AG08396 (cell line): ENCODE measurements at regions not wholly inside any gene's neighbourhood (a gene's known extent, or its start where the extent isn't known, plus 50 kb on each side); places are given as distances from the start of the nearest gene placed in this dataset.

Experiments used
- DNase-seq: peaks from one replicate; pipeline ENCODE4 v3.0.0; 2012; ENCODE audit warnings: low spot score, mixed read lengths

DNA sequence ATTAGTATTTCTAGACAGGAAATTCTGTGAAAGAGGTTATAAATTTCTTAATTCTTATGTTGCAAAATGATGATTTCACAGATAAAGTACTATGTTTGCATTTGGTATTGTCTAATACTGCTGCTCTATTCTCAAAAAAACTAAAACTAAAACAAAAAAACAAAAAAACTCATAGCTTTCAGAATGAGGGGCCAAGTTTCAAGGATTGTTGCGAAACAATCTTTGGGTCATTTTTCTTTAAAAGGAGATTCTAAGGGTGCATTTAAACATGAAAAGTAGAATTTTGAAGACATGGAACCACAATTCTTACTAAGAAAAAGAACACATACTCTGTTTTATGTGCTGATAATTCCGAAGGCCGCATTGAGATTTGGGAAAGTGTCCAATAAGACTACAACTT is 645.1 kb downstream of the ADGRL2 start:
- no peak for DNase-seq

DNA sequence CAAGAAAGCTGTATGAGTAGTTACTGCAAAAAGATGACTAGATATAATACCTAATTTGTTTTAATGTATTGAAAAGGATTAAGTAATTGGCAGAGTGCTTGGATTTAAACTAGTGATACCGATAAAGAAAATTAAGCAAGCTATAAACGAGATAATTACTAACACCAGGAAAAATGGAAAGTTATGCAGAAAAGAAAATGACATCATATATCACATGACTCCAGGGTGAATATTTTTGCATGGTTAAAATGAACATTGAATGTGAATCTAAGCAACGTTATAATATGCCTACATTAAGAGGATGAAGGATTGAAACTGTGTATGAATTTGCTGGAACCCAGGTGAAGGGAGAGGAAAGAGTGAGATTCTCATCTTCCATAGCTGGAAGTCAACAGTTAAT is 644.4 kb downstream of the ADGRL2 start:
- DNase-seq: no peak

DNA sequence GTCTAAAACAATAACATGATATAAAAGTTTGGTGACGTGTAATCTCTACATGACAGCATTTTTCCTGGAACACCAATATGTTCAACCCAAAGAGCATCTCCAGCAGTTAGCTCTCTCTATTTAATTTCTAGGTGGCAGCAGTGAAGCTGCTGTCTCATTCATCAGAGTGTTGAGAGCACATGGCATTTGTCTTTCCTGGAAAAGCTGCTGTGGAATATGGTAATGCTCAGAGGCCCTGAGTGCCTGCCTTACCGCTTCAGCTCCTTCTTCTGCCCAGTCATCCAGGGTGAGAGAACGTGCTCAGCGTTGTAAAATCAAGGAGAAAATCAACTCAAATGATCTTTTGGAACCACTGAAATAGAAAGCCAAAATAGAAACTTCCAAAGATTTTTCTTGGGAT is 640.7 kb downstream of the ADGRL2 start:
- no peak for DNase-seq

DNA sequence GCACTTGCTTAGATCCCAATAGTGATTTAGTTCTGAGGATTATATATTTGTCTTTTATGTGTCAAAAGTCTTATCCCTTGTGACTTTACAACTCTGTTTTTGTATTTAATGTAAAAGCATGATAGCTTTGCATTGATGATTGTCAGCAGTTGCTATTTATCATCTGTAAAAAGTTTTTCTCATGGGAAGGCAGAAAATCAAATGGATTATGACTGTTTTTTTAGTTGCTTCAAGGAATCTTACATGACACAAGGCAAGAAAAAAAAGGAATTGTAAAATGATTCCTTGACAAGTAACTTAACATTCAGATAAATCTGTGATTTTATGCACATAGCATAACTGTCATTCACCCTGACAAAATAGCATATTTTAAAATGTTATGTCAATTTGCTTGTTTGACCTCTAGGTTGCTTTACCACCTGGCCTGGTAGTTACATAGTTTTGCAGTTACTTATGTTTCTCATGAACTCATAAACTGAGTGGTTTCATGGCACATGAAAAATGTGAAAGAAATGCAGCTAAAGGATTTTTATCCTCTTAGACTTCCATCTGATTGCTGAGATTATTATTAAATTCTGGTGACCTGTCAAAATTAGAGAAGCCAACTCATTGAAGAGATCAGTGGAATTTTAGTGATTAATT is 622.6 kb downstream of the ADGRL2 start:
- no peak for DNase-seq

DNA sequence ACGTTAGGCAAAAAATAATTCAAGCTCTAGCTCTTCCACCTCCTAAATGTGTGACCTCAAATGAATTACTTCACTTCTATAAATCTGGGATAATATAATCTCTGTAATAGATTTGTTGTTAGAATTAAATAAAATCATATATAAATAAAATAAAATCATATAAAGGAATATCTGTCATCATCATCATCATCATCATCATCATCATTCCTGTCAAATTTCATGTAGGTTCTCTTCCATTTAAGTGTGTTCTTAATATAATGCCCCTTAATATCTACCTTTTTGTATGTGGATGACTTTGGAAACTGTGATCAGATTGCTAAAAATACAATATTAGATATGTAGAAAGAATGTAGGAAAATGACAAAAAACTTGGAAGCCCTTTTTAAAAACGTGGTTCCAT is 621.0 kb downstream of the ADGRL2 start:
- no peak for DNase-seq

DNA sequence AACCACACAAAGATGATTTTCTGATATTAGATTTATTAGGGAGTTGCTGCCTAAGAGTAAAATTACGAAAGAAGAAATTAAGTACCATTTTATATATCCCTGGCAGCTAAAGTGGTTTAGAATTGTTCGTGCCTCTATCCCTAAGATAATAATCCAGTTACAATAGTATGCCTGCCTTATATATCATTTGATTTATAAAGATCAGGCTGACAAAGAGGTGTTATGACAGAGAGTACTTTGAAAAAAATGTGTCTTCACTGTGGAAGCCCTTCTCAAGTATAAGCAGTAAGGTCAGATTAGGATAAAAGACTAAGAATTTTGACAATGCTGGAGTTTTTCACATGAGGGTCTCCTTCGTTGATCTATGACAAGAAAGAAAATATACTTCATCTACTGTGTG is 619.9 kb downstream of the ADGRL2 start:
- DNase-seq: no peak

DNA sequence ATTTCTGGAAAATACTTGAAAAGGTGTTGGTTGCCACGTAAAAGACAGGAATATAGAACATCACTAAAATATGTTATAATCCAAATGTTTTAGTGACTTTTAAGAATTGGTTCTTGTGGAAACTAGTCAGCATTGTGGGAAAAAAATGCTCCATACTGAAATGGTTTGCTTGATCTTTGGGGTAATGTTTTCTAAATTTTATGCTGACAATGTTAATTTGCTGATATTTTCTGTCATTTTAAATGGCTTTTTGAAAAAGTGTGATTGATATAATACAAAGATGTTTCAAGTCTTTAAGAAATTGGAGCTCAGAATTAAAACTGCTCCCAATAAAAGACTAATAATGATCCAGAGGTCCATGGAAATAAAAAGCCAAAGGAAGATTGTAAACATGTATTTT is 610.9 kb downstream of the ADGRL2 start:
- no peak for DNase-seq

DNA sequence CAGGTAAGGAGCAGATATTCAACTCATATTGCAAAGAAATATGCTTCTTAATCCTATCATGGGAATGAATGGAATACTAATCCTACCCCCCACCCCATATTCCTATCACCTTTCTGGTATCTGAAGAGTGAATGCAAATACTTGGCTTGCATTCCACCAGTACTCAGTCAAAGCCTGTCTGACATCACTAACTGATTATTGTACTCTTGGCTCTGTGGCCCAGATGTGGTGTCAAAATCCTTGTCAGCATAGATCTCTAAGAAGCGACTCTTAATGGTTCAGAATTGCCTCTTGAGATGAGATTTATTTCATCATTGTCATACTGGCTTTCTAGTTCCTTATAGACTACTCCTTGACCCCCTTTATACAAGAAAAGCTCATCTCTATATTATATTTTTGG is 604.6 kb downstream of the ADGRL2 start:
- no peak for DNase-seq

DNA sequence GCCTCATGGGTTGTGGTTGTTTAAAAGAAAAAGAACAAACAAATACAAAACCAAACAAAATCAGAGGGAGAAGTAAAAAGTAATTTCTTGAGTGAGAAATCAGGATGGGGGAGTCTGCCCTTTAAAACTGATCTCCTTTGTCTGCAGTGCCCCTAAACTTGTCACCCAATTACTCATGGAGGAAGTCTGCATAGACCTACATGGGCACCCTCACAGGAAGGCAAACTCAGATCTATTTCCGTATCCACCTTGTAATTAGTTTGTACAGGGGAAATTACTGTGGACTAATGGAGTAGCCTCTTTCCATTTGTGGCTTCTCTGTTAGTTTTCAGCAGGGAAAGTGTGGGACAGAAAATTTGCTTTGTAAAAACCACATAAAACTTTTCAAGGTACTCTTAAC is 600.4 kb downstream of the ADGRL2 start:
- no peak for DNase-seq

DNA sequence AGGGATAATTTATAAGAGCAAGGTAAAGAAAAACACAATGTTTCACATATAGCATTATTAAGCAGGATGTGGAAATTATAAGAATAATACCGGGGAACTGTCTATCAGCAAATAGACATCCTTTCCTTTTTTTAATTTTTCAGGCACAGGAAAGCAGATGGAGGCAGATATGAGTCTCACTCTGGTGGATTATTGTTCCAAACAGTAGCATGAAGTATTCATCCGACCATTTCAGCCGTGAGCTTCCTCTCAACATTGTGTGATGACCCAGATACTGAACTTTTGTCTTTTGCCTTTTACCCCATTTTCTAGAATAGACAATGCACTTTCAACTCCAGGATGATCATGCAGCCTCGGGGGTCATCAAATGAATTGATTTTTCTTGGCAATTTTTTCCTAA is 599.8 kb downstream of the ADGRL2 start:
- DNase-seq: no peak

DNA sequence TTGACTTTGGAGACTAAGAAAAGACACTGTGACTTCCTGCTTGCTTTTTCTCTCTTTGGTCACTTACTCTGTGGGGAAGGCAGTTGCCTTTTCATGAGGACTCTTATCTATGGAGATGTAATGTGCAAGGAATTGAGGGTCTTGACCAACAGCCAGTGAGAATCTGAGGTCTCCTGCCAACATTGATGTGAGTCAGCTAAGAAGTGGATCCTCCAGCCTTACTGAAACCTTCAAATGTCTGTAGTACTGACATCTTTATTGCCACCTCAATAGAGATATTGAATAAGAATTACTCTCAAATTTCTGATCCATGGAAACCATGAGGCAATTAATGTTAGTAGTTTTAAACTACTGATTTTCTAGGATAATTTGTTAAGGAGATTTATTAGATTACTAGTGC is 598.4 kb downstream of the ADGRL2 start:
- no peak for DNase-seq

DNA sequence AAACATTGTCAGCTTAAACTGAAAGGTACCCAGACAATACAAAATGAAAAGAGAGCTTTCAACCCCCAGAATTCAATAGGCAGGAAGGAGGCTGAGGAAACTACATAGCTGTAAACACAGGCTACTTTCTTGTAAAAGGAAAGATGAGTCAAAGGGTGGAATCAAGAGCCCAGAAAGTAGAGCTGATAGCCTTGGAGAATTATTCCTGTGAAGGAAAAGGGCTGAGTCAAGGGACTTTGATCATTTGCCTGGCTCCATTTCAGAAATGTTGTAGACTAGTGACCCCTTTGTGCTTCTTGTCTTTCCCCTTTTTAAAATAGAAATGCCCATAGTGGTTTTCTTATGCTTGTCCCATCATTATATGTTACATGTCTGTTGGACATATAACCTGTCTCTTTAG is 597.6 kb downstream of the ADGRL2 start:
- no peak for DNase-seq

DNA sequence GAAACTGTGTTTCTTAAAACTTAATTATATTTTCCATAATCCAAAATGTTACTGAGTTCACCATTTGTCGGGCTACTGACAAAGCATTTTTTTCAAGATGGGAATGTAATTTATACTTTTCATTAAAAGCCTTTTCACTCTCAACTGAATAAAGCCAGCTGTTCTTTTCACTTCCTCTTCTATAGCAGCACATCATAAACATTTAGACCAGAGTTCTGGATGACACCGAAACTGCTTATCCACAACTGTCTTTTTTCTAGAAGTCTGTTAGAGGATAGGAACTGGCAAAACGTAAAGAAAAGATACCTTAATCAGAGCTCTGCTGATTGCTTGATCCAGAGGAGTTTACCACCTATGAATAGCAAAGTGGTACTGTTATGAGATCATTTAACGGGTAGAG is 594.7 kb downstream of the ADGRL2 start:
- no peak for DNase-seq

DNA sequence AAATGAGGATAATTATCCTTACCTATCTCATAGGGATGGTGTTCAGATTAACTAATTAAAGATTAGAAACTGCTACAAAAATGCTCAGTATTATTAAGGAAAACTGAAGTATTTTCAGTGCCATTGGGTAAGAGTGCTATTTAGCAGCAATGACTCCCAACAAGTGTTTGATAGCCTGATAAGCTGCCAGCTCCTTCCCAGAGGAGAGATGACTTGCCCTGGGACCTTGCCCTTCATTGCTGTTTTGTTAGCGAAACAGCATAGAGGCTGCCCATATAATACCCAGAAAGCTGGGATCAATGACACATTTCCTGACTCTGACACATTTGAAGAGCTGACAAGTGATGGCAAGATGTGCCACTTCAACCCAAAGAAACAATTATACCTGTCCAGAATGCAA is 592.2 kb downstream of the ADGRL2 start:
- no peak for DNase-seq

DNA sequence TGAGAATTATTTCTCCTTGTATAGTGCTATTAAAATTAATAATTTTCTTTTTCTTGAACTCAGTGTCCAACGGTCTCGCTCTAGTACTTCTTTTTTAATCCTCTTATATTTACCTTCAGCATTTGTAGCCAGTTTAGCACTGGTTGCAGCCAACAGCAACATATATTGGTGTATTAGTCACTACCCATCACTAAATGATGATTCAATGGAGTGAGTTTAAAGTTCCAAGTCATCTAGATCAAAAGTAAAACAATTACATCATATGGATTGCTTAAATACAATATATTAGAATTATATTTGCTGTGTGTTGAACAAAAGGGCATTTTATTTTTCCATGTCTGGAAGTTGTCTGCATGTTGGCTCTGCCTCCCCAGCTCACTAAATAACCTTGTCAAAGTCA is 591.8 kb downstream of the ADGRL2 start:
- no peak for DNase-seq

DNA sequence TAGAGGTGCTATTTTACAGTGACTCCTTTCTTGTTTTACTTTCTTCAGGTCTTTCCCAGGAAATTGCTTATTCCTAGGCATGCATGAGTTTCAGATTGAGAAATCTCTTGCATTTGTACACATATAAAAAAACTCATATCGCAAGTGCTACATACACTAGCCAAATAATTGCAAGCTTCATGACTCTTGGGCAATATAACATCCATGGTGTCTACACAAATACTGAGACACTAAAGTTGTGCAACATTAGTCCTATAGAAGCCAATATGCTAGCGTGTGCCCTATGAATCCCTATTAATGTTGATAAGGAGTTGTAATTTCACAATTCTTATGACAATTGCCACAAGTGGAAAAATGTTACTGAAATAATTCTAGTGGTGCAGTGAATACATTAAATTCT is 591.0 kb downstream of the ADGRL2 start:
- no peak for DNase-seq

DNA sequence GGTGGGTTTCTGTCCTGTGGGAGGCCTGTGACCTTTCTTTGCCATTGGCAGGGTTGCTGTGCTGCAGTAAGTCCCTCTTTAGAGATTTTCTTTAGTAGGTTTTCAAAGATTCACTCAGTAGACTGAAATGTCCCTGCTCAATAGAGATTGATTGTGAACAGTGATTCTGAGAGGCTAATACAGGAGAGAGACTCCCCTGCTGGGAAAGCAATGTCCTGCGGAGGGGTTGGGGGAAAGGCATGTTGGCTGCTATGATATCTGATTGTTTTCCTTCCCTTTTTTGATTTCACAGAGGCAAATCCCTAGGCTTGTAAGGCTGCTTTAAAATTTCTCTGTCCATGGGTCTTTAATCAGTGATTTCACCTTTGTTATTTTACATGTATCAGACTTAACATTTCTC is 589.9 kb downstream of the ADGRL2 start:
- DNase-seq: no peak

DNA sequence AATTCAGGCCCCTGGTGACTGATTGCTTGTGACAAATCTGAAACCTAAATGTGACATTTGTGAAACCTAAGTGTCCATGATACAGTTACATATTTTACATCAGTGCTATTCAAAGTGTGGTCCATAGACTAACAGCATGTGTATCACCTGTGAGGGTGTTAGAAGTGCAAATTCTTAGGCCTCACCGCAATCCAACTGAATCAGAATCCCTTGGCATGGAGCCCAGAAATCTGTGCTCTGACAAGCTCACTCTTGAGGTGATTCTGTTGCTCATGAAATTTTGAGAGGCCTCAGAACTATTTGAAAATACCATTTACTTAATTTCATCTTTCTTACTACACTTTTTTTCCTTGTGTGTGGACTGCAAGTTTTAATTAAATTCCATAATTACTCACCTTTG is 587.9 kb downstream of the ADGRL2 start:
- DNase-seq: no peak

DNA sequence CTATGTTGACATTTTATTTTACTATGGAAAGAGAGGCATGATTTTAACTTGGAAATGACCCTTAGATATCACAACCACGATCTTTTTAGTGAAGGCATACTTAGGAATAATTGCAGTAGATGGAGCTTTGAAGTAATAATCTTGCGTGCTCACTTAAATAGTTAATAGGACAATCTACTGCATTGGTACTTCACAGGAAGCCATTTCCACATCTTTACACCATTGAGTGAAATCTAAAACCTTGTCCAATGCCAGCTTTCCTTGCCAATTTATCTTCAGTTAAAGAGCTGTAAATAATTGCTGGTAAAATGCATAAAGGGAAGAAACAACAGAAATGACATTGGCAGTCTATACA is 586.3 kb downstream of the ADGRL2 start:
- no peak for DNase-seq

DNA sequence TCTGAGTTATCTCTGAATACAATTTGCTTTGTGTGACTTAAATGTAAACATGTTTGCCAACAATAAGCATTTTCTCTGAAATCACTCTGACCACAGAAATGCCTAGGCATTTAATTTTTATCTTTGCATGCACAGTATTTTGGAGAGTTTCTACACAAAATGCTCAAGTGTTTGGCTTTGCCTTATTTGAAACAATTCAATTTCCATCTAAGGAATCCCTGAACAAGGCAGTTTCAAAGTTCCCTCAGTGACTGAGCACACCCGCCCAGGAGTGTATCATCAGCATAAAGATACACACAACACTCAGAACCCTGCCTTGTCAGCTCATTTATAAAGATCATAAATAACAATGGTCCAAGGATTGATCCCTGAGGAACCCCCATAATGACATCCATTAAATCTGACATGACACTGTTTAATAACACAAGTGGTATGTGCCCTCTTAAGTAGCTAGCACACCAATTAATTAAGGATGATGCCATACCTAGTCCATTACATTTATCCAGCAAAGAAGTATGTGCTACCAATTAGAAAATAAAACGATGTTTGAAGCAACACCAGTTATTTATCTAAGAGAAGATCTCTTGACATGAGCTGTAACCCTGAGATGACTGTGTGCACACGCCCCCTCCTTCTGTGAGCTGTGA is 585.8 kb downstream of the ADGRL2 start:
- no peak for DNase-seq

DNA sequence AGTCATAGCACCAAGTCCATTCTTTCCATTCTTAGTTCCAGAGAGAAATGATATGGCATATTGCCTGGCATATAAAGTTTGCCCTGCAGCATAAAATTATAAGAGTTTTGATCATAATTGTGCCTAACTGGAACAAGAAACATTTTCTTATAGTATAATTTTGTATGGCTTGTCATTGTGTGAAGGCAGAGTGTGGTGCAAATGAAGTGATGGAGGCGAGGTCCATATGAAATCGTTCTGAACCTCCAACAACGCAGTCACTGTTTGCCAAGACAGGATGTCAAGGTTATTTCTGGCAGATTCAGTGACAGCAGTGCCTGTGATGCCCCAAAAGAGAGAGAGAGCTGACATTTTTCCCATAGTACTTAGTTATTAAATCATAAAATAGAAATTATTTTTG is 584.0 kb downstream of the ADGRL2 start:
- no peak for DNase-seq

DNA sequence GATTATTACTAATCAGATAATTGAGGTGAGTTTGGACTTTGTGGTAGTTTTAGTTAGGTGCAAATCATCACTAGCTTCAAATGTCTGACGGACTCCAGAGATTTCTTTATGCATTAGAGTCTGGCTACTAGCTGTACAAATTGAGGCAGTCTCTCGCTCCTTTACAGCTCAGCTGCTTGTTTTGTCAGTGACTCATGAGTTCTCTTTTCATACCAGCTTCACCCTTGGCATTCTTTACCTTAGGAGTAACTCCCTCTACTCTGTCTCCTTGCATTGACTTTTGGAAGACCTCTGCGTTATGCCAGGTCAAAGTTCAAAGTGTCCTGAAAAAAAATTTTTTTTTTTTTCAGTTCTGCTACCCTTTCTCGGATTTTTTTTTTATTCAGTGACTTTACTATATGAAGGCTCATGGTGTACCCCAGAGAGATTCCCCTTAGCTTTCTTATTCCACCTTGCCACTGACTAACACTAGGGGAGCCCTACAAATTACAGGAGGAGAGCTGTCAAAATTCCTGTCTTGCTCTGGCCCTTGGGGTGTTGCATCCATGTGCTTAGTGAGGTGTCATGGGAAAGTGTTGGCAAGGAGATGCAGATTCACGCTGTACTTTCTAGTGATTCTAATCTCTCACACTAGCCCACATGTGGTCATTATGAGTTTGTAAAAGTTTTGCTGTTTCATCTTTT is 576.6 kb downstream of the ADGRL2 start:
- DNase-seq: no peak

DNA sequence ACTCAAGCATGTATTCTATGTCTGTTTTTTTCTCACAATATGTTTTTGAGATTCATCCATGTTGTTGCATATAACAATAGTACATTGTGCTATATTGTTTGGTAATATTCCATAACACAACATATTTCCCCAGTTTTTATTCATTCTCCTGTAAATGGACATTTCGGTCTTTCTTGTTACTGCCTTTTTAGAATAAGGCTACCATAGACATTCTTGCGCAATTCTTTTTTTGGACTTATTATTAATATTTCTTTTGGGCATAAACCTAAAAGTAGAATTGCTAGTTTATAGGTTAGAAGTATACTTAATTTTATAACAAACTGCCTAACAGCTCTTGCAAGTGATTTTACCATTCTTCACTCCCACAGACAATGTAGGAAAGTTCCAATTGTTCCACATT is 573.0 kb downstream of the ADGRL2 start:
- DNase-seq: no peak
